Right lobe of liver (tissue), 4 donors: ENCODE measurements at regions not wholly inside any gene's neighbourhood (a gene's known extent, or its start where the extent isn't known, plus 50 kb on each side); places are given as distances from the start of the nearest gene placed in this dataset.

Source experiments
- POLR2A ChIP-seq: fragments of 450-650 bp; IDR thresholded peaks from one replicate; pipeline ENCODE4 v1.6.1; 2017; ENCODE audit warnings: antibody characterized with exemption, mild to moderate bottlenecking
- TF ChIP-seq, protein P1 (sequence below), 4 donors: fragments of 200-600 bp in 3 of 4; fragments of 450-650 bp in 1 of 4; IDR thresholded peaks; one replicate each; pipeline versions ENCODE4 v1.5.1 to v1.8.0; 2016 to 2022; ENCODE audit warnings: antibody characterized with exemption in 4 of 4, mild to moderate bottlenecking in 2 of 4
- donor health status: DM: no; HTN: no; CAD: no.
- donor health status: DM: no; HTN: no; CAD: no.
- donor health status: DM: no; HTN: yes; CAD: no.

DNA sequence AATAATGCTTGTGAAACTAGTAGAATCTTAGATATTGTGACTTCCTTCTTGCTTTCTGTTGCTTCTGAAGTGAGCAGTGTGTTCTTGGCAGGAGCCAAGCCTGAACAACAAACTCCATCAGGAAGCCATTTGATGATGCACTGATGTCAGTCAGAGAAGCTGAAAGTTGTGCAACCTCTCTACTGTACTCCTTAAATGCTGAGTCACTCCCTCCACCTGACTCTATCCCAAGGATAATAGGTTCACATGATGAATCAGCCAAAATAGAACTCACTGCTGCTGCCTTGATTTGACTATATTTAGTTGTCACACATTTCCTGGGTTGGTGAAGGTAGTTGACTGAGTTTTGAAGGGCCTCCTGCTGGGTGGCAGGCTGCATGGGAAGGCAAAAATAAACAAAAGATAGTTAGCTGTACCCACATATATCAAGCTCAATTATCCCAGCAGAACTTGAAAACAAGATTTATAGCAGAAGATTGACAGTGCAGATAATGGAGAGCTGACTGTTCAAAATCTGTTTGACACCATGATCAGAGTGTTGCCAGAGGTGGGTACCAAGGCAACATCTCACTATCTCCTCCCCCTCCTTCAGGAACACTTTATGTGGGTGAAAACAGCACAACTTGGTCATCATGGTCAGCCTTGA, 328.4 kb upstream of the DPH6 start:
- TF ChIP-seq POLR2A = no peak
- TF ChIP-seq, protein P1, sequence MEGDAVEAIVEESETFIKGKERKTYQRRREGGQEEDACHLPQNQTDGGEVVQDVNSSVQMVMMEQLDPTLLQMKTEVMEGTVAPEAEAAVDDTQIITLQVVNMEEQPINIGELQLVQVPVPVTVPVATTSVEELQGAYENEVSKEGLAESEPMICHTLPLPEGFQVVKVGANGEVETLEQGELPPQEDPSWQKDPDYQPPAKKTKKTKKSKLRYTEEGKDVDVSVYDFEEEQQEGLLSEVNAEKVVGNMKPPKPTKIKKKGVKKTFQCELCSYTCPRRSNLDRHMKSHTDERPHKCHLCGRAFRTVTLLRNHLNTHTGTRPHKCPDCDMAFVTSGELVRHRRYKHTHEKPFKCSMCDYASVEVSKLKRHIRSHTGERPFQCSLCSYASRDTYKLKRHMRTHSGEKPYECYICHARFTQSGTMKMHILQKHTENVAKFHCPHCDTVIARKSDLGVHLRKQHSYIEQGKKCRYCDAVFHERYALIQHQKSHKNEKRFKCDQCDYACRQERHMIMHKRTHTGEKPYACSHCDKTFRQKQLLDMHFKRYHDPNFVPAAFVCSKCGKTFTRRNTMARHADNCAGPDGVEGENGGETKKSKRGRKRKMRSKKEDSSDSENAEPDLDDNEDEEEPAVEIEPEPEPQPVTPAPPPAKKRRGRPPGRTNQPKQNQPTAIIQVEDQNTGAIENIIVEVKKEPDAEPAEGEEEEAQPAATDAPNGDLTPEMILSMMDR (IDR thresholded peaks at IDR 0.05) = no peak
